ENCODE measurements at regions not wholly inside any gene's neighbourhood (a gene's known extent, or its start where the extent isn't known, plus 50 kb on each side); places are given as distances from the start of the nearest gene placed in this dataset.
A peak's percentile ranks its signal among the peaks of the same experiment; 100 is the strongest.

GRCh38 chr2:45337481-45337880 is 273.6 kb downstream of the SRBD1 start:
- no peak for DNase-seq (ENCODE audit: low read depth in 2 of 2)

DNA sequence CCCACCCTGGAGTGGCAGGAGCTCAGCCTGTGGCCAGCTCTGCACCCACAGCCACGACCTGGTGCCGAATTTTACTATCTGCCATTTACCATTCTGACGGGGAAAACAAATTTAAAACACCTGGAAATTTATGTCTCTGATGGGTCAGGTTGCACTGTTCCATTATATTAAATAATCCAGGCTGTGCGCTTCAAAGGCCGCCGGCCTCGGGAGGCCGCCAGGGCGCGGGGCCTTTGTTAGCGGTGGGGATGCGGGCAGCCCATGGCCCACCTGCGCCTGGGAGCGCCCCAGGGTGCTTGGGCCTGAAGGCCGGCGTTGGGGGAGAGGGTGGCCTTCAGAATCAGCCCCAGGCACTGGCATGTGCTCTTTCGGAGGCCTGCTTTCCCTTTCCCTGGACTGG is 276.9 kb downstream of the SRBD1 start:
- no peak for DNase-seq (ENCODE audit: low read depth in 2 of 2)

DNA sequence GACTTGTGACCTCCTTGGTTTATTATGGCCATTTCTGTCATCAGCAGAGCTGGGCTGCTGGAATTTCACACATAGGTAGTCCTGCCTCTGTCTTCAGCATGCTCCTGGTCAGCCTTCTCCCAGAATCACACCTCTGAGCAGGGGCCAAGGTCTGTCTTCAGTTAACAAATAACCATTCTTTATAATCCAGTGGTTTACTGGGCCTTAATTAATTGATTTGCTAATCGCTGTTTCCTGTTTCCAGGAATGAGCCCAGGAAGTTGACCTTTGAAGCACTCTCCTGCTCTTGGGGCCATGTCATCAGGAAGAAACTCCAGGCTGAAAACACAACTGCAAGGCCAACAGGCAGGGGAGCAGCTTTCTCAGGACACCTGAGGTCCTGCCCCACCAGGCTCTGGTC is 278.5 kb downstream of the SRBD1 start:
- DNase-seq (ENCODE audit: low read depth in 2 of 2) = no peak

DNA sequence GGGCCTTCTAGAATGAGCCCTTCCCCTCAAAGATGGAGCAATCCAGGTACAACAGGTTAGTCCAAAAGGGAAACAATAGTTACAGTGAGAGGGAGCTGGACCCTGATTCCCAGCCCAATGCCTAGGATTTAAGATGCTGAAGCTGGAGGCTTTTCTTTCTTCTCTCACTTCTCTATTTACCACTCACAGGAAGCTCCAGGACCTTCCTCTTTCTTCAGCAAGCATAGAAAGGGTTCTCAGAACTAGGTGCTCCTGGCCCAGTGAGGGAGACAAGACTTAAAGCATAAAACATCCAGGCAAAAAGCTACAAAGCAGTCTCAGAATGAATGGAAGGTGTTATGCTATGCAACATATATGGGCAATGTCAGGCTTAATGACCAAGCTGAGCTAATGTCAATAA is 279.0 kb downstream of the SRBD1 start:
- DNase-seq (ENCODE audit: low read depth in 2 of 2) = no peak

- DNase-seq (ENCODE audit: low read depth in 2 of 2) = no peak
These were observed 279.7 kb downstream of the SRBD1 start for GRCh38 chr2:45331410-45331786.

GRCh38 chr2:45330637-45331409 is 280.2 kb downstream of the SRBD1 start:
- DNase-seq (ENCODE audit: low read depth in 2 of 2) = peak; percentile 75 to 82

DNA sequence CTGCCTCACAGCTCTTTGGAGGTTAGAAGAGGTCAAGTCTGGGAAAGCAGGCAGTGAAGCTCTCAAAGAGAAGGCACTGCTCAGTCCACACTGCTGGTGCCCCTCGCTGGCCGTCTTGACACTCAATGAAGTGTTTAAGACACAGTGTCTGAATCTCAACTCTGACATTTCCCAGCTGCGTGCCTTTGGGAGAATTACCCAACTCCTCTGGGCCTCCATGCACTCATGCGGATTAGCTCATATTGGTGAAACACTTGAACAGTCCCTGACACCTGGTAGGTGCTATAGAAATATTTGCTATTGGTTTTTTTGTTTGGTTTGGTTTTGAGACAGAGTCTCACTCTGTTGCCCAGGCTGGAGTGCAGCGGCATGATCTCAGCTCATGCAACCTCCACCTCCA is 281.0 kb downstream of the SRBD1 start:
- no peak for DNase-seq (ENCODE audit: low read depth in 2 of 2)

- DNase-seq (ENCODE audit: low read depth in 2 of 2) = no peak
These were observed 281.9 kb downstream of the SRBD1 start for GRCh38 chr2:45329045-45329677.

DNA sequence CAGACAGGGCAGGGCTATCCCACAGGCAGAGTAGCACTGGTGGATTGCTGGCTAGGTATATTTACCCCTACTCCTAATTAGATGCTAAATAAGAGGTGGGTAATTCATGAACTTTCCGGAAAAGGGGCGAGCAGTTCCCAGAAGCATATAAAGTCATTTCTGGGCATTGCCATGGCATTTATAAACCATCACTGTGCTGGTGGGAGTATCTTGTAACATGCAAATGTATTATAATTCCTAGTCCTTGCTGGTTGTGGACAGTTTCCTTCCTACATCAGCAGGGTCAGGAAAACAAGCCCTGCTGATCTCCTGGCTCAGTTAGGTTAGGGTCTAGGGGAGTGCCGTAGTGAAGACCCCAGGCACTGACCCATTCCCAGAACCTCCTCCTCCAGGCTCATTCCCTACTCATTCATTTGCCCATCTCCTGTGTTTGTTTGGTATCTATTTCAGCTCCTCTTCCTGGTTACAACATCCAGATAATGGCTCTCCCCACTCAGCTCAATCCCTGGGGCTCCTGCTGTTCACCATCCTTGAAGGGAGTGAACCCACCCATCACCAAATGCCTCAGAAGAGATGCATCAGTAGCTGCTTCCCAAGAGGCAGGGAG is 282.7 kb downstream of the SRBD1 start:
- DNase-seq (ENCODE audit: low read depth in 2 of 2) = no peak

DNA sequence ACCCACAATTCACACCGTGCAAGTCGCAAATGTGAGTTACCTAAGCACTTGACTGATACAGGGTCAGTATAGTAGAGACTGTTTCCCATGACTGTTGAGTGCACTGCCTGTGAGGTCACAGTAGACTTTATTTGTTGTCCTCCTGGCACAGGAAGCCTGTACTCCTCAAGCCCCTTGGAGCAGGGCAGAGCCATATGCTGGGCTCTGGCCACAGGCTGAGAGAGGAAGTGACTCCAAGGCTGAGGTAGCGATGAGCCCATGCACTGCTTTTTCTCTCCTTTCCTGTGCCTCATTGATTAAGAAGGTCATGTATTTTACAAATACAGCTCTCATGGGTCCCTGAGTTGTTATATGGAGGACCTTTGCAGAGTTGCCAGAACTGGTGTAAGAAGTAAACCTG is 287.7 kb downstream of the SRBD1 start:
- DNase-seq (ENCODE audit: low read depth in 2 of 2) = peak in 1 of 2 donors; percentile 51

DNA sequence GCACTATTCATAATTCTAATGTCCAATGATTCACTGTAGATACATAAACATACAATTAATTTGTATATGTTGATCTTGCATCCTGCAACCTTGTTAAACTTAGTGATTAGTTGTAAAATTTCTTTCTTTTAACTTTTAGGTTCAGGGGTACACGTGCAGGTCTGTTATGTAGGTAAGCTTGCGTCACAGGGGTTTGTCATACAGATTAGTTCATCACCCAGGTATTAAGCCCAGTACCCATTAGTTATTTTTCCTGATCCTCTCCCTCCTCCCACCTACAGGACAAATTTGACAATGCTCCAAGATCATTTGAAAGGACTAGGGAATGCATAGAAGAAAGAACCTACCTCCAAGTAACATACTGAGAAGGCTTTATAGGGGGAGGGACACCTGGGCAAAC is 290.1 kb downstream of the SRBD1 start:
- DNase-seq (ENCODE audit: low read depth in 2 of 2) = no peak

DNA sequence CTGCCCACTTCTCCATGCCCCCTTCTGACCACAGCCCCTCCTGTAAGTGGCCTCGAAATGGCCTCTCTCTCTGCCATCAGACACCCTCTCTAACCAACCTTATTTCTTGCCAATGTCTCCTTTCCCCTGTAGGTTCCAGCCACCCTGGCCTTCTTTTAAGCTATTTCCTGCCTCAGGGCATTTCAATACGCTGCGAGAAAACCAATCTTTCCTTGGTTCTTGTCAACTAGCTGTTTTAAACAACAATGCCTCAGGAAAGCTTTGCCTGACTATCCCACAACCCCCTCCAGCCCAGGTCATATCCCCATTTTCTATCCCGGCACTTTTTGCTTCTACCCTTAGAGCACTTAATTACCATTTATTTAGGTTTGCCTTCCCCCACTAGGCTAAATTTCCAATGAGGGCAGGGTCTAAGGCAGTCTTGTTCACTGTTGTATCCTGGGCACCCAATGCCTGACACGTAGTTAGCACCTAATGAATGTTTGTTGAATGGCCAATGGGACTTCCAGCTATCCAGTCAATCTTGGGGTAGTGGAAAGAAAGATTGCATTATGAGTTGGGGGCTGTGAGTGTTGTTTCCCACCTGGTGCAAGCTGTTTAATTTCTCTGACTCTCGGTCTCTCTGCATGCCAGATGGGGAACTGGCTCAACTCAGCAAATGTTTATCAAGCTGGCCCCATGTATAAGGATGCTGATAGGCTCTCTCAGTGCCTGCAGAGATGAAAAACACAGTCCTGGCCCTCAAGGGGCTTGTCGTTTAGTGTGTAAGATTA is 291.2 kb downstream of the SRBD1 start:
- no peak for DNase-seq (ENCODE audit: low read depth in 2 of 2)

DNA sequence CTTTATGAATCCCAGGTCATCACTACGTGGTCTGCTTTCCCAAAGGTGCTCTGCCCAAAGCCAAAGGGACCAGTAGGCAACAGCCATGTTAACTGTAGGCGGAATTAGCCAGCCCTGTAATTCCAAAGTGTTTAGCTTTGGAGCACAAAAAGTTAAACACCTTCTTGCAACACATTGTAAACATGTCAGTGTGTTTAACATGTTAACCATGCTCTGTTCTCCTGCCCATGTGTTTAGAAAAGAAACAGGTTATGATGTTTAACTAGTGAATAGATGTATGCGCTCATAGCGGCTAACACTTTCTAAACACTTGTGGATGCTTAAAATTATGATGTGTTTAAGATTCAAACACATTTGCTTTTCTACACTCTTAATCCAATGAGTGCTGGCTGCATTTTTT is 292.4 kb downstream of the SRBD1 start:
- DNase-seq (ENCODE audit: low read depth in 2 of 2) = no peak

- no peak for DNase-seq (ENCODE audit: low read depth in 2 of 2)
These were observed 294.3 kb downstream of the SRBD1 start for GRCh38 chr2:45316576-45317338.

- DNase-seq (ENCODE audit: low read depth in 2 of 2) = peak; percentile 22 to 51
These were observed 295.2 kb downstream of the SRBD1 start for GRCh38 chr2:45315861-45316260.

DNA sequence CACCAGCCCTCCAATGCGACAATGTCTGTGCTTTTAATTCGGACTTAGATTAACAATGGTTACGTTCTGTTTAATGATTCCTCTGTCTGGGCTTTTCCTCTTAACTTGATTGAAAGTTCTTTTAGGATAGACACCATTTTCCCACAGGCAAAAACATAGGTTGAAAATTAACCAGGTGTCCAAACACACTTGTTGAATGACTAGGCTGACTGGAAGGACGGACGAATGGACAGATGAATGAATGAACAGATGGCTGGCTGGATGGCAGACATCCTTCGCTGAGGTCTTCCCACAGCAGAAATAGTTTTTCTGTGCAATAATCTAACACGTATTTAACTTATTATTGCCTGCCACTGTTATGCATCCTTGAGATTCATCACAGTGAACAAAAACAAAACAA is 298.8 kb downstream of the SRBD1 start:
- DNase-seq (ENCODE audit: low read depth in 2 of 2) = no peak

GRCh38 chr2:45311559-45311958 is 299.5 kb downstream of the SRBD1 start:
- no peak for DNase-seq (ENCODE audit: low read depth in 2 of 2)

DNA sequence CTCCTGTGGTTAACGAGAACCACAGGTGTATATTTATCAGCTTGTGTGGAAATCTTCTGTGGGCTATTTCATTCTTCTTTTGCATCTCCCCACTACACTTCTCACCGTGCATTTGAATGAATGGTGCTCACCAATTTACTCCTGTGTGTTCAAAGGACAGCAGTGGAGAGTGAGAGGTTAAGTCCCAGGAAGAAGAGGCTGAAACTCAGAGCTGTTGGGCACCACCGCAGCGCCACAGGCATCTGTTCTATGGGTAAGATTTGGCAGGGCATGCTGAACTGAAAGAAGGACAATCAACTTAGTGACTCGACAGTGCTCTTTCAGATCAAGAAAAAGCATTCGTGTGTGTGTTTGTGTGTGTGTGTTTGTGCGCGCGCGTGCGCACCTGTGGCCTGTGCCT is 297.9 kb upstream of the SIX2 start:
- DNase-seq (ENCODE audit: low read depth in 2 of 2) = no peak

- DNase-seq (ENCODE audit: low read depth in 2 of 2) = no peak
These were observed 296.3 kb upstream of the SIX2 start for GRCh38 chr2:45305599-45305998.

GRCh38 chr2:45303417-45304202 is 294.4 kb upstream of the SIX2 start:
- no peak for DNase-seq (ENCODE audit: low read depth in 2 of 2)

All from dermis microvascular lymphatic vessel endothelial cell (primary cell).